Body of pancreas (tissue), 4 donors: ENCODE measurements at regions not wholly inside any gene's neighbourhood (a gene's known extent, or its start where the extent isn't known, plus 50 kb on each side); places are given as distances from the start of the nearest gene placed in this dataset.

Experiments used
- POLR2A ChIP-seq, 3 donors: fragments of 450-650 bp; IDR thresholded peaks; one replicate each; pipeline ENCODE4 v1.6.1; 2016; ENCODE audit warnings: antibody characterized with exemption in 3 of 3, mild to moderate bottlenecking in 2 of 3
- TF ChIP-seq, protein P1 (sequence below), 7 experiments: fragments of 450-650 bp in 4 of 7; fragments of 200-600 bp in 3 of 7; sonication (generic) in 3 of 7; IDR thresholded peaks; one replicate each; pipeline ENCODE4 v1.5.1; 2016 to 2019; ENCODE audit warnings: antibody characterized with exemption in 7 of 7

DNA sequence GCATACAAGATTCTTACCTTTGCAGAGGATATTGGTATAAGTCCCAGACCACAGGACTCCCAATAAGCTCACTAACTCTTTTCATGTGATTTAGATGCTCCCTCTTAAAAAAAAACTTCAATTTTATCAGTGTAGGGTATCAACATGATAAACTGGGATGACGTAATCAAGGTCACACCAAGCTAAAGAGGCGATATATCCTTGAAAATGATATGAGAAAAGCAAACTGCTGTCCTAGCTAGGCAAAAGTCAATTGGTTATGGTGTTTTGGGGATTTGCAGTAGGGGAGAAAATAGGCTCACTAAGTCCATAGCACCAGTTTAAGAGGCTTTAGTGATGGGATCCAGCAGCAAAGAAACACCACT is 354.4 kb downstream of the DIRAS2 start:
- TF ChIP-seq, protein P1, sequence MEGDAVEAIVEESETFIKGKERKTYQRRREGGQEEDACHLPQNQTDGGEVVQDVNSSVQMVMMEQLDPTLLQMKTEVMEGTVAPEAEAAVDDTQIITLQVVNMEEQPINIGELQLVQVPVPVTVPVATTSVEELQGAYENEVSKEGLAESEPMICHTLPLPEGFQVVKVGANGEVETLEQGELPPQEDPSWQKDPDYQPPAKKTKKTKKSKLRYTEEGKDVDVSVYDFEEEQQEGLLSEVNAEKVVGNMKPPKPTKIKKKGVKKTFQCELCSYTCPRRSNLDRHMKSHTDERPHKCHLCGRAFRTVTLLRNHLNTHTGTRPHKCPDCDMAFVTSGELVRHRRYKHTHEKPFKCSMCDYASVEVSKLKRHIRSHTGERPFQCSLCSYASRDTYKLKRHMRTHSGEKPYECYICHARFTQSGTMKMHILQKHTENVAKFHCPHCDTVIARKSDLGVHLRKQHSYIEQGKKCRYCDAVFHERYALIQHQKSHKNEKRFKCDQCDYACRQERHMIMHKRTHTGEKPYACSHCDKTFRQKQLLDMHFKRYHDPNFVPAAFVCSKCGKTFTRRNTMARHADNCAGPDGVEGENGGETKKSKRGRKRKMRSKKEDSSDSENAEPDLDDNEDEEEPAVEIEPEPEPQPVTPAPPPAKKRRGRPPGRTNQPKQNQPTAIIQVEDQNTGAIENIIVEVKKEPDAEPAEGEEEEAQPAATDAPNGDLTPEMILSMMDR (IDR thresholded peaks at IDR 0.05): no peak
- TF ChIP-seq POLR2A (IDR thresholded peaks at IDR 0.05): no peak
